Renal pelvis (tissue), 1 donor: ENCODE measurements at regions not wholly inside any gene's neighbourhood (a gene's known extent, or its start where the extent isn't known, plus 50 kb on each side); places are given as distances from the start of the nearest gene placed in this dataset.
"Not testable (repeated sequence)": the region's sequence is repeated elsewhere in the genome, so short reads cannot be mapped to it uniquely, and the experiment has no call there.

ENCODE experiments used
- DNase-seq: peaks from one replicate; pipeline ENCODE4 v3.0.0-alpha.2; 2013

GRCh38 chr7:13792208-13792607, 197.3 kb downstream of the ETV1 start:
- DNase-seq, result no peak

- no peak for DNase-seq
Measured at GRCh38 chr7:13793926-13794325, 195.5 kb downstream of the ETV1 start.

- DNase-seq, result no peak
Measured at GRCh38 chr7:13794581-13794980, 194.9 kb downstream of the ETV1 start.

- DNase-seq, result no peak
Measured at GRCh38 chr7:13797545-13797944, 191.9 kb downstream of the ETV1 start.

GRCh38 chr7:13800694-13801448, 188.6 kb downstream of the ETV1 start:
- no peak for DNase-seq

GRCh38 chr7:13801669-13802068, 187.8 kb downstream of the ETV1 start:
- no peak for DNase-seq

- DNase-seq, result no peak
Measured at GRCh38 chr7:13802651-13803050, 186.8 kb downstream of the ETV1 start.

- no peak for DNase-seq
Measured at GRCh38 chr7:13803134-13803533, 186.3 kb downstream of the ETV1 start.

- DNase-seq, result not testable (repeated sequence)
Measured at GRCh38 chr7:13806089-13806867, 183.2 kb downstream of the ETV1 start.

- not testable (repeated sequence) for DNase-seq
Measured at GRCh38 chr7:13817230-13817629, 172.2 kb downstream of the ETV1 start.

- DNase-seq, result no peak
Measured at GRCh38 chr7:13821152-13821787, 168.2 kb downstream of the ETV1 start.

GRCh38 chr7:13822678-13823077, 166.8 kb downstream of the ETV1 start:
- no peak for DNase-seq

GRCh38 chr7:13826752-13827151, 162.7 kb downstream of the ETV1 start:
- DNase-seq, result no peak

GRCh38 chr7:13827716-13828115, 161.8 kb downstream of the ETV1 start:
- DNase-seq, result no peak

GRCh38 chr7:13829231-13829630, 160.2 kb downstream of the ETV1 start:
- DNase-seq, result no peak

GRCh38 chr7:13829914-13830900, 159.3 kb downstream of the ETV1 start:
- DNase-seq, result no peak

GRCh38 chr7:13832346-13832745, 157.1 kb downstream of the ETV1 start:
- no peak for DNase-seq

GRCh38 chr7:13834328-13834761, 155.1 kb downstream of the ETV1 start:
- no peak for DNase-seq

- DNase-seq, result no peak
Measured at GRCh38 chr7:13835442-13835841, 154.0 kb downstream of the ETV1 start.

- no peak for DNase-seq
Measured at GRCh38 chr7:13839063-13839462, 150.4 kb downstream of the ETV1 start.
